Keratinocyte (primary cell): ENCODE measurements at regions not wholly inside any gene's neighbourhood (a gene's known extent, or its start where the extent isn't known, plus 50 kb on each side); places are given as distances from the start of the nearest gene placed in this dataset.

ENCODE experiments used
- DNase-seq: peaks from one replicate; pipeline ENCODE4 v3.0.0-alpha.2; 2011; ENCODE audit warnings: low read depth, missing footprints, low spot score
- FAIRE-seq: peaks from 2 replicates; lab custom pipeline; 2011; peaks lifted over from hg19 to GRCh38; lab: Jason Lieb, UNC
- H2AFZ ChIP-seq: 2 replicates; pipeline ENCODE4 v1.6.0; 2012; ENCODE audit warnings: low read length, control low read depth, inconsistent platforms; ENCODE audit not compliant: control insufficient read depth
- H3K27ac ChIP-seq: 2 replicates; pipeline ENCODE4 v1.5.1; 2011; ENCODE audit warnings: low read length; ENCODE audit not compliant: control insufficient read depth, insufficient read depth
- H3K27me3 ChIP-seq: 3 replicates; pipeline ENCODE4 v1.6.0; 2011; ENCODE audit warnings: low read length; ENCODE audit not compliant: control insufficient read depth, insufficient read depth; ENCODE audit errors: extremely low read depth
- H3K36me3 ChIP-seq, 2 experiments: 2 replicates in 1 of 2; 3 replicates in 1 of 2; pipeline ENCODE4 v1.5.1; 2011; ENCODE audit warnings: low read length in 2 of 2, mild to moderate bottlenecking in 1 of 2; ENCODE audit not compliant: control insufficient read depth in 2 of 2, insufficient read depth in 2 of 2; ENCODE audit errors: extremely low read depth in 1 of 2
- H3K4me1 ChIP-seq: 3 replicates; pipeline ENCODE4 v1.5.1; 2011; ENCODE audit warnings: low read length; ENCODE audit not compliant: control insufficient read depth, insufficient read depth; ENCODE audit errors: extremely low read depth
- H3K4me2 ChIP-seq: 3 replicates; pipeline ENCODE4 v1.6.0; 2011; ENCODE audit warnings: low read depth, low read length; ENCODE audit not compliant: control insufficient read depth, insufficient read depth; ENCODE audit errors: extremely low read depth
- H3K4me3 ChIP-seq, 3 experiments: fragments of 200-600 bp in 1 of 3; sonication (generic) in 1 of 3; 2 replicates in 2 of 3; 3 replicates in 1 of 3; pipeline ENCODE4 v1.5.1; 2011 to 2016; ENCODE audit warnings: low read length in 3 of 3, mild to moderate bottlenecking in 3 of 3, control low read depth in 2 of 3, inconsistent platforms in 1 of 3, low read depth in 1 of 3, mixed read lengths in 1 of 3, mixed run types in 1 of 3, moderate library complexity in 1 of 3; ENCODE audit not compliant: control insufficient read depth in 2 of 3, insufficient read depth in 2 of 3; ENCODE audit errors: extremely low read depth in 1 of 3
- H3K79me2 ChIP-seq: 2 replicates; pipeline ENCODE4 v1.6.0; 2012; ENCODE audit warnings: low read length; ENCODE audit not compliant: control insufficient read depth, insufficient read depth
- H3K9ac ChIP-seq: 3 replicates; pipeline ENCODE4 v1.6.0; 2011; ENCODE audit warnings: low read length; ENCODE audit not compliant: control insufficient read depth, insufficient read depth; ENCODE audit errors: extremely low read depth
- H3K9me1 ChIP-seq: 3 replicates; pipeline ENCODE4 v1.6.0; 2011; ENCODE audit warnings: low read length; ENCODE audit not compliant: control insufficient read depth, insufficient read depth; ENCODE audit errors: extremely low read depth
- H3K9me3 ChIP-seq: 2 replicates; pipeline ENCODE4 v1.5.1; 2012; ENCODE audit warnings: low read depth, low read length; ENCODE audit not compliant: control insufficient read depth
- H4K20me1 ChIP-seq: 3 replicates; pipeline ENCODE4 v1.6.0; 2011; ENCODE audit warnings: low read length; ENCODE audit not compliant: control insufficient read depth, insufficient read depth; ENCODE audit errors: extremely low read depth
- EZH2 ChIP-seq: IDR thresholded peaks from one replicate; pipeline ENCODE4 v1.6.1; 2012; ENCODE audit warnings: inconsistent platforms, mild to moderate bottlenecking, low read length, moderate library complexity
- dilution Hi-C: fragments of 300-500 bp; cut with MboI; formaldehyde crosslinking; loops from one replicate; pipeline ENCODE4 v1.7.0; 2020; ENCODE audit warnings: low sequenced_read_pairs; ENCODE audit not compliant: extremely low pct_ligation_motif_present
- TF ChIP-seq, protein P1 (sequence below), 3 experiments: IDR thresholded peaks in 1 of 3; conservative IDR thresholded peaks in 1 of 3; optimal IDR thresholded peaks in 1 of 3; 2 replicates in 2 of 3; 3 replicates in 1 of 3; pipeline versions ENCODE3 to v1.5.1; 2011; ENCODE audit warnings: low read length in 3 of 3, mild to moderate bottlenecking in 3 of 3, moderate library complexity in 2 of 3, control low read depth in 1 of 3, inconsistent platforms in 1 of 3; ENCODE audit not compliant: insufficient read depth in 2 of 3; ENCODE audit errors: extremely low read depth in 1 of 3

DNA sequence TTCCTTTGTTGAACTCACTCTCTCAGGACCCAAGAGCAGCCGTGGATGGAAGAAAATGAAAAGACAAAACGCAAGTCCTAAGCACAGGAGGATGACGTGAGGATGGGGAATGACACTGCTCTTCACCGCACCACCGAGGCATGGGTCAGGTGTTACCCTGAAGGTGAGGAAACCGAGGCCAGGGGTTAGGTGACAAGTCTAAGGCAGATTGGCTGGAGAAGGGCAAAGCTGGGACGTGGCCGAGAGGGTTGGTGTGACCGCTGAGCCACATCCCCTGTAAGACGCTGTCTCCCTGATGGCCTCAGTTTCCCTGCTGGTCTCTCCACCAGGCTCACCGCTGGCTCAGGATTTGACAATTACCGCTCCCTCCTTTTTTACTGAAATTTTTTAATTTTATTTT lies 284.4 kb downstream of the CTTN start:
- H3K4me2 ChIP-seq: no peak overlapping the region
- H3K4me3 ChIP-seq: no peak overlapping the region
- no peaks in the 10 kb centered on the region for H4K20me1 ChIP-seq
- H3K27me3 ChIP-seq: no peaks in the 10 kb centered on the region
- no peak overlapping the region for H3K27ac ChIP-seq
- no peaks in the 10 kb centered on the region for H3K79me2 ChIP-seq
- H3K9me1 ChIP-seq: no peaks in the 10 kb centered on the region
- H2AFZ ChIP-seq: no peak overlapping the region
- no peak for DNase-seq
- TF ChIP-seq, protein P1, sequence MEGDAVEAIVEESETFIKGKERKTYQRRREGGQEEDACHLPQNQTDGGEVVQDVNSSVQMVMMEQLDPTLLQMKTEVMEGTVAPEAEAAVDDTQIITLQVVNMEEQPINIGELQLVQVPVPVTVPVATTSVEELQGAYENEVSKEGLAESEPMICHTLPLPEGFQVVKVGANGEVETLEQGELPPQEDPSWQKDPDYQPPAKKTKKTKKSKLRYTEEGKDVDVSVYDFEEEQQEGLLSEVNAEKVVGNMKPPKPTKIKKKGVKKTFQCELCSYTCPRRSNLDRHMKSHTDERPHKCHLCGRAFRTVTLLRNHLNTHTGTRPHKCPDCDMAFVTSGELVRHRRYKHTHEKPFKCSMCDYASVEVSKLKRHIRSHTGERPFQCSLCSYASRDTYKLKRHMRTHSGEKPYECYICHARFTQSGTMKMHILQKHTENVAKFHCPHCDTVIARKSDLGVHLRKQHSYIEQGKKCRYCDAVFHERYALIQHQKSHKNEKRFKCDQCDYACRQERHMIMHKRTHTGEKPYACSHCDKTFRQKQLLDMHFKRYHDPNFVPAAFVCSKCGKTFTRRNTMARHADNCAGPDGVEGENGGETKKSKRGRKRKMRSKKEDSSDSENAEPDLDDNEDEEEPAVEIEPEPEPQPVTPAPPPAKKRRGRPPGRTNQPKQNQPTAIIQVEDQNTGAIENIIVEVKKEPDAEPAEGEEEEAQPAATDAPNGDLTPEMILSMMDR (optimal IDR thresholded peaks at IDR 0.05 in 1 of 3, IDR thresholded peaks at IDR 0.05 in 1 of 3, conservative IDR thresholded peaks at IDR 0.05 in 1 of 3; ENCODE audit: extremely low read depth in 1 of 3, insufficient read depth in 2 of 3, low read length in 3 of 3): no peak
- TF ChIP-seq EZH2: no peak
- H3K9me3 ChIP-seq: peaks cover 17% of the 10 kb centered on the region
- H3K36me3 ChIP-seq: no peaks in the 10 kb centered on the region
- dilution Hi-C loops: no loop called here
- FAIRE-seq: no peak
- no peaks in the 10 kb centered on the region for H3K4me1 ChIP-seq
- H3K9ac ChIP-seq: no peak overlapping the region

DNA sequence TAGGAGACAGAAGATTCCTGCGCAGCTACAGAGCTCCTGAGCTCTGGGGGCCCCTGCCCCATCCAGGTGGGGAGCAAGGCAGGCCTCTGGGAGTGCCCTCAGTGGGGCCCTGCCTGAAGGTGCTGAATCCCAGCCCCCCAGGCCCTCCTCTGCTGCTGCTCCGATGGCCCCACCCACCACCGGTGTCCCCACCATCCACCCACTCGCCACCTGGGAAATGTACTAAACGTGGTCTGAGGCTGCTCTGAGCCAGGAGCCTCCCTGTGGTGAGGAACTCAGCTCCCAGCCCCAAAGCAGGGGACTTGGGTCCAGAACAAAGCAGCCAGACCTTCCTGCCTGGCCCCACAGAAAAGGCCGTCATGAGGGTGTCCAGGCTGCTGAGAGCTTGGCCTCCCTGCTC lies 289.4 kb downstream of the CTTN start:
- no peak overlapping the region for H3K27ac ChIP-seq
- DNase-seq (no peak), FAIRE-seq (no peak)
- no peak overlapping the region for H2AFZ ChIP-seq
- dilution Hi-C loops: no loop called here
- H3K79me2 ChIP-seq: no peaks in the 10 kb centered on the region
- no peaks in the 10 kb centered on the region for H3K9me1 ChIP-seq
- no peaks in the 10 kb centered on the region for H4K20me1 ChIP-seq
- TF ChIP-seq, protein P1 (optimal IDR thresholded peaks at IDR 0.05 in 1 of 3, IDR thresholded peaks at IDR 0.05 in 1 of 3, conservative IDR thresholded peaks at IDR 0.05 in 1 of 3; ENCODE audit: extremely low read depth in 1 of 3, insufficient read depth in 2 of 3, low read length in 3 of 3): no peak
- TF ChIP-seq EZH2: no peak
- H3K4me1 ChIP-seq: no peaks in the 10 kb centered on the region
- no peak overlapping the region for H3K4me3 ChIP-seq
- no peak overlapping the region for H3K9ac ChIP-seq
- no peaks in the 10 kb centered on the region for H3K27me3 ChIP-seq
- H3K36me3 ChIP-seq: no peaks in the 10 kb centered on the region
- peaks cover under 1% of the 10 kb centered on the region for H3K9me3 ChIP-seq
- H3K4me2 ChIP-seq: no peak overlapping the region
